Neuronal stem cell (in vitro differentiated cells): ENCODE measurements at regions not wholly inside any gene's neighbourhood (a gene's known extent, or its start where the extent isn't known, plus 50 kb on each side); places are given as distances from the start of the nearest gene placed in this dataset.

Source experiments
- DNase-seq: peaks from one replicate; pipeline ENCODE4 v3.0.0-alpha.2; 2013; ENCODE audit warnings: low spot score
- H2AFZ ChIP-seq: one replicate; pipeline ENCODE4 v1.6.1; 2013; ENCODE audit warnings: mild to moderate bottlenecking, low read length, inconsistent platforms
- H2AK5ac ChIP-seq: 2 replicates; pipeline ENCODE4 v1.6.1; 2013; ENCODE audit warnings: low read depth, mild to moderate bottlenecking, inconsistent platforms, low read length, moderate library complexity, mixed read lengths
- H2BK120ac ChIP-seq: 2 replicates; pipeline ENCODE4 v1.6.1; 2013; ENCODE audit warnings: low read depth, mild to moderate bottlenecking, inconsistent platforms, low read length, moderate library complexity, mixed read lengths
- H2BK12ac ChIP-seq: one replicate; pipeline ENCODE4 v1.6.1; 2013; ENCODE audit warnings: low read length, inconsistent platforms
- H2BK15ac ChIP-seq: 2 replicates; pipeline ENCODE4 v1.6.1; 2013; ENCODE audit warnings: mild to moderate bottlenecking, low read length, inconsistent platforms, mixed read lengths
- H2BK5ac ChIP-seq: one replicate; pipeline ENCODE4 v1.6.1; 2013; ENCODE audit warnings: inconsistent platforms, mild to moderate bottlenecking, low read length, moderate library complexity
- H3K14ac ChIP-seq: one replicate; pipeline ENCODE4 v1.6.1; 2013; ENCODE audit warnings: low read length, inconsistent platforms
- H3K18ac ChIP-seq: 2 replicates; pipeline ENCODE4 v1.6.1; 2013; ENCODE audit warnings: low read length, inconsistent platforms
- H3K23ac ChIP-seq: 2 replicates; pipeline ENCODE4 v1.6.1; 2013; ENCODE audit warnings: low read depth, mild to moderate bottlenecking, mixed read lengths, low read length, inconsistent platforms; ENCODE audit not compliant: poor library complexity
- H3K27ac ChIP-seq: replicated peaks from 3 replicates; pipeline ENCODE4 v1.5.1; 2013; ENCODE audit warnings: low read length, inconsistent platforms
- H3K27me3 ChIP-seq, 3 experiments: 2 replicates each; pipeline ENCODE4 v1.6.1; 2013; ENCODE audit warnings: low read length in 3 of 3, mild to moderate bottlenecking in 2 of 3, inconsistent platforms in 1 of 3, low read depth in 1 of 3, mixed read lengths in 1 of 3, moderate library complexity in 1 of 3; ENCODE audit not compliant: control insufficient read depth in 3 of 3, insufficient read depth in 3 of 3
- H3K36me3 ChIP-seq, 2 donors: replicated peaks in 1 of 2; 2 replicates each; pipeline ENCODE4 v1.6.1; 2013; ENCODE audit warnings: low read length in 2 of 2; ENCODE audit not compliant: control insufficient read depth in 2 of 2, insufficient read depth in 2 of 2
- H3K4ac ChIP-seq: 2 replicates; pipeline ENCODE4 v1.6.1; 2013; ENCODE audit warnings: inconsistent platforms, mild to moderate bottlenecking, low read length, moderate library complexity
- H3K4me1 ChIP-seq, 2 donors: 1 replicate in 1 of 2; 2 replicates in 1 of 2; pipeline ENCODE4 v1.6.1; 2013; ENCODE audit warnings: low read length in 2 of 2, low read depth in 1 of 2; ENCODE audit not compliant: control insufficient read depth in 2 of 2, insufficient read depth in 1 of 2
- H3K4me2 ChIP-seq: one replicate; pipeline ENCODE4 v1.6.1; 2013; ENCODE audit warnings: mild to moderate bottlenecking, low read length, inconsistent platforms; ENCODE audit not compliant: insufficient read depth, poor library complexity, severe bottlenecking
- H3K4me3 ChIP-seq, 2 donors: 2 replicates each; pipeline ENCODE4 v1.5.1; 2013; ENCODE audit warnings: low read length in 2 of 2, mild to moderate bottlenecking in 2 of 2, inconsistent platforms in 1 of 2, moderate library complexity in 1 of 2
- H3K79me1 ChIP-seq: one replicate; pipeline ENCODE4 v1.6.1; 2013; ENCODE audit warnings: low read depth, mild to moderate bottlenecking, inconsistent platforms, low read length, moderate library complexity
- H3K9ac ChIP-seq: one replicate; pipeline ENCODE4 v1.6.1; 2013; ENCODE audit warnings: mild to moderate bottlenecking, low read depth, low read length, inconsistent platforms; ENCODE audit not compliant: poor library complexity
- H3K9me3 ChIP-seq, 2 donors: replicated peaks in 1 of 2; 2 replicates each; pipeline versions ENCODE3 to v1.6.1; 2013; ENCODE audit warnings: low read length in 2 of 2, mild to moderate bottlenecking in 2 of 2, inconsistent platforms in 1 of 2, low read depth in 1 of 2, mixed read lengths in 1 of 2, moderate library complexity in 1 of 2; ENCODE audit not compliant: control insufficient read depth in 2 of 2, insufficient read depth in 1 of 2
- H4K8ac ChIP-seq: one replicate; pipeline ENCODE4 v1.6.1; 2013; ENCODE audit warnings: low read depth, mild to moderate bottlenecking, inconsistent platforms, low read length, moderate library complexity
- H4K91ac ChIP-seq: one replicate; pipeline ENCODE4 v1.6.1; 2013; ENCODE audit warnings: low read length, low read depth, mild to moderate bottlenecking, inconsistent platforms; ENCODE audit not compliant: poor library complexity
- WGBS, 2 donors: extraction: QIAGEN DNeasy Blood & Tissue Kit; methylation state at CpG; one replicate each; pipeline ENCODE4 v1.1.7; 2013; ENCODE audit warnings: missing lambda C conversion rate in 2 of 2, mixed read lengths in 1 of 2; ENCODE audit not compliant: insufficient read length in 2 of 2, insufficient replicate concordance in 1 of 2; ENCODE audit errors: extremely low coverage in 2 of 2; 5-methylcytosine and 5-hydroxymethylcytosine counted together

DNA sequence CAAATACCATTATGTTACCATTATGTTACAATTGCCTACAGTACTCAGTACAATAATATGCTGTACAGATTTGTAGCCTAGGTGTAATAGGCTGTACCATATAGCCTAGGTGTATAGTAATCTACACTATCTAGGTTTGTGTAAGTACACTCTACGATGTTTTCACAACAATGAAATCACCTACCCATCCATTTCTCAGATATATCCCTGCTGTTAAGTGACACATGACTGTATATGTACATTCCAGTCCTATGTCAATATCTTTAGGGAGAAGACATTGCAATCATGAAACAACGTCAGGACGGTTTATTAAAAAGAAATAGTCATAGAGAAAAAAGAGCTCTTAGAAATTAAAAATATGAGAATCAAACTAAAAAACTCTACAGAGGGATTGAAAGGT lies 119.0 kb upstream of the CDC42EP3 start:
- no peak overlapping the region for H2BK15ac ChIP-seq
- H3K79me1 ChIP-seq = no peaks in the 10 kb centered on the region
- H3K27me3 ChIP-seq = no peaks in the 10 kb centered on the region
- no peak overlapping the region for H3K9ac ChIP-seq
- H3K14ac ChIP-seq = no peak overlapping the region
- H2BK12ac ChIP-seq = no peak overlapping the region
- H3K36me3 ChIP-seq = no peaks in the 10 kb centered on the region
- no peak overlapping the region for H4K8ac ChIP-seq
- H3K4me3 ChIP-seq = no peak overlapping the region
- H2AK5ac ChIP-seq = no peak overlapping the region
- no peaks in the 10 kb centered on the region for H3K4me1 ChIP-seq
- peaks cover 0 to 3% of the 10 kb centered on the region in 2 donors for H3K9me3 ChIP-seq
- H3K18ac ChIP-seq = no peak overlapping the region
- no peak overlapping the region for H3K4me2 ChIP-seq
- H3K27ac ChIP-seq = no peak overlapping the region
- H2AFZ ChIP-seq = no peak overlapping the region
- no CpG with 5 or more reads among the region's 3 CpGs for WGBS, 2 donors
- no peak overlapping the region for H4K91ac ChIP-seq
- H2BK5ac ChIP-seq = no peak overlapping the region
- H3K23ac ChIP-seq = no peak overlapping the region
- no peak for DNase-seq
- H2BK120ac ChIP-seq = no peak overlapping the region
- no peak overlapping the region for H3K4ac ChIP-seq

- no peak overlapping the region for H2AK5ac ChIP-seq
- H3K4me1 ChIP-seq = no peaks in the 10 kb centered on the region
- no peak overlapping the region for H4K8ac ChIP-seq
- H3K9me3 ChIP-seq = peaks cover 0 to 3% of the 10 kb centered on the region in 2 donors
- no peak overlapping the region for H3K14ac ChIP-seq
- WGBS, 2 donors = no CpG with 5 or more reads among the region's 1 CpG
- H2BK120ac ChIP-seq = no peak overlapping the region
- no peak overlapping the region for H3K18ac ChIP-seq
- DNase-seq = no peak
- H3K27ac ChIP-seq = no peak overlapping the region
- H2BK15ac ChIP-seq = no peak overlapping the region
- no peaks in the 10 kb centered on the region for H3K79me1 ChIP-seq
- no peak overlapping the region for H2BK12ac ChIP-seq
- no peak overlapping the region for H2AFZ ChIP-seq
- no peak overlapping the region for H4K91ac ChIP-seq
- H3K27me3 ChIP-seq = peaks cover 0 to 4% (median 0%) of the 10 kb centered on the region in 3 experiments
- H3K9ac ChIP-seq = no peak overlapping the region
- no peaks in the 10 kb centered on the region for H3K36me3 ChIP-seq
- H3K4me3 ChIP-seq = no peak overlapping the region
- no peak overlapping the region for H3K23ac ChIP-seq
- no peak overlapping the region for H3K4me2 ChIP-seq
- H3K4ac ChIP-seq = no peak overlapping the region
- H2BK5ac ChIP-seq = no peak overlapping the region
Observed at GRCh38 chr2:37792366-37792765, 120.9 kb upstream of the CDC42EP3 start.

- Histone ChIP-seq H3K18ac (no peak overlapping the region), H3K4me1 (no peaks in the 10 kb centered on the region), H3K4me2 (no peak overlapping the region), H3K79me1 (no peaks in the 10 kb centered on the region), H2AK5ac (no peak overlapping the region), H3K4me3 (no peak overlapping the region), H4K91ac (no peak overlapping the region), H3K4ac (no peak overlapping the region), H4K8ac (no peak overlapping the region), H2BK5ac (no peak overlapping the region), H2BK120ac (no peak overlapping the region), H3K14ac (no peak overlapping the region), H2BK12ac (no peak overlapping the region), H2BK15ac (no peak overlapping the region), H3K36me3 (no peaks in the 10 kb centered on the region), H3K9ac (no peak overlapping the region), H2AFZ (no peak overlapping the region), H3K27ac (no peak overlapping the region), H3K27me3 (peaks cover 0 to 4% (median 0%) of the 10 kb centered on the region in 3 experiments), H3K23ac (no peak overlapping the region), H3K9me3 (peaks cover 0 to 3% of the 10 kb centered on the region in 2 donors)
- DNase-seq = no peak
- WGBS, 2 donors = no CpG with 5 or more reads among the region's 1 CpG
Observed at GRCh38 chr2:37793004-37793403, 121.6 kb upstream of the CDC42EP3 start.

GRCh38 chr2:37794717-37795116 lies 123.3 kb upstream of the CDC42EP3 start:
- H3K23ac ChIP-seq = no peak overlapping the region
- no peak overlapping the region for H3K27ac ChIP-seq
- no peak for DNase-seq

More at GRCh38 chr2:37794717-37795116, 123.3 kb upstream of the CDC42EP3 start:
- no peaks in the 10 kb centered on the region for H3K79me1 ChIP-seq
- H3K9me3 ChIP-seq = no peaks in the 10 kb centered on the region
- no peak overlapping the region for H2BK5ac ChIP-seq
- H3K4me2 ChIP-seq = no peak overlapping the region
- no peak overlapping the region for H3K4ac ChIP-seq
- H2BK12ac ChIP-seq = no peak overlapping the region
- H3K9ac ChIP-seq = no peak overlapping the region
- no peaks in the 10 kb centered on the region for H3K4me1 ChIP-seq
- no peaks in the 10 kb centered on the region for H3K36me3 ChIP-seq
- no peak overlapping the region for H3K14ac ChIP-seq
- H4K8ac ChIP-seq = no peak overlapping the region
- no peak overlapping the region for H3K4me3 ChIP-seq
- H2AFZ ChIP-seq = no peak overlapping the region
- H3K27me3 ChIP-seq = peaks cover 0 to 4% (median 0%) of the 10 kb centered on the region in 3 experiments
- no peak overlapping the region for H4K91ac ChIP-seq
- no peak overlapping the region for H2BK15ac ChIP-seq
- no peak overlapping the region for H3K18ac ChIP-seq
- H2AK5ac ChIP-seq = no peak overlapping the region
- no peak overlapping the region for H2BK120ac ChIP-seq
